ENCODE measurements at regions not wholly inside any gene's neighbourhood (a gene's known extent, or its start where the extent isn't known, plus 50 kb on each side); places are given as distances from the start of the nearest gene placed in this dataset.

GRCh38 chr19:29431332-29431731 is 94.5 kb upstream of the VSTM2B start:
- no peak overlapping the region for H3K27ac ChIP-seq (ENCODE audit: low read length in 2 of 2)
- H3K4me1 Mint-ChIP-seq = no peaks in the 10 kb centered on the region
- H3K4me2 ChIP-seq (replicated peaks; ENCODE audit: low read depth, low read length, poor library complexity, severe bottlenecking) = no peak overlapping the region
- H3K79me2 ChIP-seq (ENCODE audit: control insufficient read depth, insufficient read depth, low read length) = no peaks in the 10 kb centered on the region
- H2AFZ ChIP-seq (ENCODE audit: insufficient read depth, low read depth, low read length, poor library complexity, severe bottlenecking) = no peak overlapping the region
- H3K36me3 ChIP-seq (replicated peaks in 1 of 2; ENCODE audit: control extremely low read depth in 1 of 2, control insufficient read depth in 1 of 2, extremely low read depth in 1 of 2, insufficient read depth in 2 of 2, low read length in 1 of 2) = no peaks in the 10 kb centered on the region
- H3K9me3 ChIP-seq (ENCODE audit: control extremely low read depth in 1 of 3, control insufficient read depth in 2 of 3, insufficient read depth in 1 of 3, low read length in 2 of 3) = peaks cover 0 to 37% (median 0%) of the 10 kb centered on the region in 3 donors
- intact Hi-C loops (cut with micrococcal nuclease) = no loop called here
- no peaks in the 10 kb centered on the region for H3K9me3 Mint-ChIP-seq (ENCODE audit: insufficient read depth)
- no peak overlapping the region for H3K4me3 ChIP-seq (ENCODE audit: control extremely low read depth in 1 of 5, extremely low read depth in 1 of 5, insufficient read depth in 1 of 5, low read depth in 2 of 5, low read length in 4 of 5)
- H3K4me3 Mint-ChIP-seq = no peak overlapping the region
- no peaks in the 10 kb centered on the region for H3K27me3 ChIP-seq (replicated peaks in 1 of 4; ENCODE audit: control extremely low read depth in 1 of 4, control insufficient read depth in 3 of 4, insufficient read depth in 4 of 4, low read length in 3 of 4)
- DNase-seq = no peak
- ATAC-seq (ENCODE audit: low read depth) = no peak
- H4K20me1 ChIP-seq (ENCODE audit: control insufficient read depth, insufficient read depth, low read length, poor library complexity, severe bottlenecking) = no peaks in the 10 kb centered on the region
- TF ChIP-seq CTCF (IDR thresholded peaks at IDR 0.05) (no peak), EZH2 (IDR thresholded peaks at IDR 0.05; ENCODE audit: borderline replicate concordance, insufficient read depth, low read depth, low read length, poor library complexity, severe bottlenecking) (no peak)
- H3K4me1 ChIP-seq (ENCODE audit: control insufficient read depth in 2 of 2, insufficient read depth in 2 of 2, low read length in 2 of 2) = no peaks in the 10 kb centered on the region
- POLR2A ChIA-PET = no interaction called here
- H3K27ac Mint-ChIP-seq = no peak overlapping the region
- no peak overlapping the region for H3K9ac ChIP-seq (ENCODE audit: low read length)
- 73% methylated on average over 7 of the region's 7 CpGs for WGBS (ENCODE audit: insufficient coverage)
- CTCF ChIA-PET = no interaction called here
- no peaks in the 10 kb centered on the region for H3K27me3 Mint-ChIP-seq

- DNase-seq = no peak
- TF ChIP-seq CTCF (IDR thresholded peaks at IDR 0.05) = no peak
- no peak overlapping the region for H3K9ac ChIP-seq (ENCODE audit: low read length)
- H3K4me1 ChIP-seq (ENCODE audit: control insufficient read depth in 2 of 2, insufficient read depth in 2 of 2, low read length in 2 of 2) = no peaks in the 10 kb centered on the region
- no peak overlapping the region for H3K4me2 ChIP-seq (replicated peaks; ENCODE audit: low read depth, low read length, poor library complexity, severe bottlenecking)
- POLR2A ChIA-PET = no interaction called here
- no peaks in the 10 kb centered on the region for H3K27me3 ChIP-seq (replicated peaks in 1 of 4; ENCODE audit: control extremely low read depth in 1 of 4, control insufficient read depth in 3 of 4, insufficient read depth in 4 of 4, low read length in 3 of 4)
- no peak for ATAC-seq (ENCODE audit: low read depth)
- WGBS (ENCODE audit: insufficient coverage) = 71% methylated on average over 5 of the region's 5 CpGs
- no peak overlapping the region for H3K4me3 ChIP-seq (ENCODE audit: control extremely low read depth in 1 of 5, extremely low read depth in 1 of 5, insufficient read depth in 1 of 5, low read depth in 2 of 5, low read length in 4 of 5)
- CTCF ChIA-PET = no interaction called here
- no peaks in the 10 kb centered on the region for H3K27me3 Mint-ChIP-seq
- H3K27ac Mint-ChIP-seq = no peak overlapping the region
- no peak overlapping the region for H3K4me3 Mint-ChIP-seq
- no peaks in the 10 kb centered on the region for H3K36me3 ChIP-seq (replicated peaks in 1 of 2; ENCODE audit: control extremely low read depth in 1 of 2, control insufficient read depth in 1 of 2, extremely low read depth in 1 of 2, insufficient read depth in 2 of 2, low read length in 1 of 2)
- no peaks in the 10 kb centered on the region for H3K4me1 Mint-ChIP-seq
- H3K79me2 ChIP-seq (ENCODE audit: control insufficient read depth, insufficient read depth, low read length) = no peaks in the 10 kb centered on the region
- intact Hi-C loops (cut with micrococcal nuclease) = no loop called here
- H3K9me3 Mint-ChIP-seq (ENCODE audit: insufficient read depth) = no peaks in the 10 kb centered on the region
- H3K9me3 ChIP-seq (ENCODE audit: control extremely low read depth in 1 of 3, control insufficient read depth in 2 of 3, insufficient read depth in 1 of 3, low read length in 2 of 3) = peaks cover 0 to 41% (median 0%) of the 10 kb centered on the region in 3 donors
- H3K27ac ChIP-seq (ENCODE audit: low read length in 2 of 2) = no peak overlapping the region
- H4K20me1 ChIP-seq (ENCODE audit: control insufficient read depth, insufficient read depth, low read length, poor library complexity, severe bottlenecking) = no peaks in the 10 kb centered on the region
- no peak overlapping the region for H2AFZ ChIP-seq (ENCODE audit: insufficient read depth, low read depth, low read length, poor library complexity, severe bottlenecking)
Measured at GRCh38 chr19:29432677-29433076, 93.1 kb upstream of the VSTM2B start.
